HG03095 (cell line): ENCODE measurements at regions not wholly inside any gene's neighbourhood (a gene's known extent, or its start where the extent isn't known, plus 50 kb on each side); places are given as distances from the start of the nearest gene placed in this dataset.
"Not testable (repeated sequence)": the region's sequence is repeated elsewhere in the genome, so short reads cannot be mapped to it uniquely, and the experiment has no call there.

ENCODE experiments used
- ATAC-seq: cut with Tn5 transposase; IDR thresholded peaks from one replicate; pipeline ENCODE4 v1.9.1; 2021; ENCODE audit warnings: moderate library complexity; ENCODE audit not compliant: unreplicated experiment

- no peak for ATAC-seq
These were observed 466.9 kb downstream of the CD83 start for GRCh38 chr6:14584450-14584849.

GRCh38 chr6:14585689-14586088 is 468.1 kb downstream of the CD83 start:
- no peak for ATAC-seq

DNA sequence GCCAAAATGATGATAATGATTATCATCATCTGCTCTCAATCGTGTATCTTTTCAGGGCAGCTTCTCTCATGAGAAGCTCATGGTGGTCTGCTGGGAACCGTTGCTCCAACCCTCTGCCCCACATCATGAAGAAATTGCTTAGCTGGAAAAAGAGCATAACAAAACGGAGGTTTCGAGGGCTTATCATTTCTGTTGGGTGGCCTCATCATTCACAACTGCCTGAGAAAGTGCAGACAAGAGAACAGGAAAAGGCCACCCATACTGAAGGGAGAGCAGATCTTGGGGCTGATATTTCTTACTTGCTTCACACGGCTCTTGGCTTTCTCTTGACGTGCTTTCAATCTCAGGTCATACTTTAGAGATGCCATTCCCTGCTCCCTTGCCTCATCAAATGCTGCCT is 471.6 kb downstream of the CD83 start:
- no peak for ATAC-seq

GRCh38 chr6:14590586-14590985 is 473.0 kb downstream of the CD83 start:
- no peak for ATAC-seq

- ATAC-seq, result no peak
These were observed 474.4 kb downstream of the CD83 start for GRCh38 chr6:14591998-14592397.

DNA sequence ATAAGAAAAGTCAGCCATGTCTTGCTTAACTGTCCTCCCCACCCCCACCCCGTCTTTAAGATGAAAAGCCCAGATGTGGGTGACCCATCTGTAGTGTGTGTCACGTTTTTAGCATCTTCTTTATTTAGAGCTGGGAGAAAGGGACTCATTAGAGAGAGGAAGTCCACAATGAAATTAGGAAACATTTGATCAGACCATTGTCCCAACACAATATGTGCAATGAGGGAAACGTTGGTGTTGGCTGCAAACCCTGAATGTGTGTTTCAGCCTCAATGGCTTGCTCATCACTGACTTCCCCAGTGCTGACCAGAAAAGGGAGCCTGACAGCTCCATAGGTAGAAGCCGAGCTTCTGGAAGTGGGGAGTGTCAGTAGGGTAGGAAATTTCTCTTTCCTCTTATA is 475.7 kb downstream of the CD83 start:
- ATAC-seq, result no peak

DNA sequence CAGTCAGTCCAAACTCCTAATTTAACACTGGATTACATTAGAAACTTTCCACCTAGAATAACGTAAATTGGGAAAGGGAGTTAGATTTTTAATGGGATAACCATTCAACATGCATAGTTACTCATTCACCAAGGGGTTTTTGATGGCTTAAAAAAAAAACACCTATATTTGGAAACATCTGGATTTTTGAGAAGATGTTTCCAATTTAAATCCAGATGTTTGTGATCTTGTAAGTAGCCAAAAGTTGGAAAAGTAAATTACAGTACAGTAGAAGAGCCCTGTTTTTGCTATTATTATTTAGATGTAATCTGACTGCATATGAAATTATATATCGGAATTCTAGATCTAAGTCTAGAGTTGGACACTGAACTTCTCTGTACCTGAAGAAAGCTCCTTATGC is 478.2 kb downstream of the CD83 start:
- no peak for ATAC-seq

GRCh38 chr6:14596410-14596809 is 478.8 kb downstream of the CD83 start:
- ATAC-seq, result no peak

- ATAC-seq, result no peak
These were observed 479.5 kb downstream of the CD83 start for GRCh38 chr6:14597090-14597489.

- ATAC-seq, result no peak
These were observed 480.7 kb downstream of the CD83 start for GRCh38 chr6:14598017-14598864.

GRCh38 chr6:14600306-14600705 is 482.7 kb downstream of the CD83 start:
- ATAC-seq, result not testable (repeated sequence)

DNA sequence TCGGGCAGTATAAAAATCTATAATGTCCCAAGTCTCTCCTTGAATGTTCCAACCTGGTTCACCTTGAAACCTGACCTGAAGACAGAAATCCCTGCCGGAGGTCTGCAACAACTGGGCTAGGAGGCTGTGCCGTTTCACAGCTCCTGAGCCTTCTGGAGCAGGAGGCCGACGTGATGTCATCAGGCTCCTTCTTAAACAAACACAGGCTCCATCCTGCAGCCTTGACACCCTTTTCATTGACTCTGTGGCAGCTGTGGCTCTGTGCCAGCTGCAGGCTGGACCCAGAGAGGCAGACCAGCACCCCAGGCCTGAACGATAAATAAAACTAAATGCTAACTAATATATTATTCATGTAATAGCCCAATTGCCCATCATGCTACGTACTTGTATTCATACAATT is 483.9 kb downstream of the CD83 start:
- no peak for ATAC-seq

DNA sequence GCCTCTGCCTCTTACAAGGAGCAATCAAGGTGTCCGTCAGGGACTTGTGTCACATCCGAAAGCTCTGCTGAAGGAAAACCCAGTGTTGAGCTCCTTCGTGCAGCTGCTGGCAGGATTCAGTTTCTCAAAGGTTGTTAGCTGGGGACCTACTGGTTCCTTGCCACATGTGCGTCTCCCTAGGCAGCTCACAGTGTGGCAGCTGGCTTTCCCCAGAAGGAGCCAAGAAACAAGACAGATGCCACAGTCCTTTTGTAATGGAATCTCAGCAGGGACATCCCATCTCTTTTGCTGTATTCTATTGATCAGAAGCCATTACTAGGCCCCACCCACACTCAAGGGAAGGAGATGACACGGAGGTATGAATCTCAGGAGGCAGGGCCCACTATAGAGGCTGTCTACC is 488.8 kb downstream of the CD83 start:
- no peak for ATAC-seq

- no peak for ATAC-seq
These were observed 492.6 kb downstream of the CD83 start for GRCh38 chr6:14610141-14610540.

GRCh38 chr6:14612016-14612980 is 494.7 kb downstream of the CD83 start:
- ATAC-seq, result no peak

DNA sequence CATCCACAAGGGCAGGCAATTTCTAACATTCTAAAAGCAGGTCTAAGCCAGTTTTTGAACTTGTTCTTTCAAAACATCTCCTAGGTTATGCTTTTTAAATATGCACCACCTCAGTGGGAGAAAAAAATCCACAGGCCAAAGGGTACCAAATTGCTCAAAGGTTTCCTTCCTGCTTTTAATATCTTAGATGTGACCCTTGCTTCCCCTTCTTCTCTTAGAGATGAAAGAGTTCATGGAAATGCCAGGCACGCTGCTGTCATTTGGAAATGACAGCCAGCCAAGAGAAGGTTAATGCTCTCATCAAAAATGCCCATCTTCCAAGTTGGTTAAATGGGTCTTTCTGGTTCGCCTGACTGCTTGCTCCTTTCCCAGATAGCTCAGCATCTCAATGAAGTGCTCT is 497.1 kb downstream of the CD83 start:
- no peak for ATAC-seq

DNA sequence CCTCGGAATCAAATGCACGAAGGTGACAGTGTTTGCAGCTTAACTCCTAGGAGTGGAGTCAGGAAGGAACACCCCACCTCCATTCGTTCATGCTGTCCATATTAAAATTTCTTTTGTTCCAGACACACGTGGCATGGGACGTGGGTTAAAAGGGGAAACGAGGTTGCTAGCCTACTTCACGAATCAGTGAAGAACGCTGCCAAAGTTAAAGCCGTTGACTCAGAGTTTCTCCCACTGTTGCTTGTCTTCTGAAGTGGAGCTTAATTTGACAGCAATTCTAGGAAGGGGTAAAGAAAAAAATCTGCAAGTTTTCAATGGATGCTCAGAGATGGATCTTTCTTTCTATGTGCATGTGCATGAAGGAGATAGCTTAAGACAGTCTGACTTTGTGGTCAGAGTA is 499.1 kb downstream of the CD83 start:
- no peak for ATAC-seq

DNA sequence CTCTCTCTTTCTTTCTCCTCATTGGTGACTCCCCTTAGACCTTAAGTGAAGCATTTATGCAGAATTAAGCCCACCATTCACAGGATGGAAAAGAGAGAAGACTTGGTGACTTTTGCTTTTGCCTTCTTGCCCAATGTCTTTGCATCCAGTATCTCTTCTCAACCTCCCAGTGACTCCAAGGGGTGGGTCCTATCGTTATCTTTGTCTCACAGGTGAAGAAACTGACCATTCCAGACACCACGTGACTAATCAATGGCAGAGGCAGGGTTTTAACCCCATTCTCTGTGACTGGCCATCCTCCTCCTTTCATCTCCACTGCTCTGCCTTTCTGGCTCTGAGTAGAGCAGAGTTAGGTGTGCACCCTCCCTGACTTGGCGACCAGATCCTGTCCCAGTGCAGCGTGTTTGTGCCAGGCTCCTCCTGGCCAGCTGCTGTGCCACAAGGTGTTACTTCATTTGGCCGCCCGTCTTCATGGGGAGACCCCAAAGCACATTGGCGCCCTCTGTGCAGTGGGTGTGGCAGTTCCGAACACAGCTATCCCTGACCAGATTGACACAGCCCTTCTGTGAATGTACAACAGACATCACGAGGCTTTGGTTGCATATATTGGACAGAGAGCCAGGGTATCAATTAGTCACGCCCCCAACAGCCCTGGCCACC is 501.3 kb downstream of the CD83 start:
- ATAC-seq, result no peak

GRCh38 chr6:14619419-14619781 is 501.8 kb downstream of the CD83 start:
- no peak for ATAC-seq

DNA sequence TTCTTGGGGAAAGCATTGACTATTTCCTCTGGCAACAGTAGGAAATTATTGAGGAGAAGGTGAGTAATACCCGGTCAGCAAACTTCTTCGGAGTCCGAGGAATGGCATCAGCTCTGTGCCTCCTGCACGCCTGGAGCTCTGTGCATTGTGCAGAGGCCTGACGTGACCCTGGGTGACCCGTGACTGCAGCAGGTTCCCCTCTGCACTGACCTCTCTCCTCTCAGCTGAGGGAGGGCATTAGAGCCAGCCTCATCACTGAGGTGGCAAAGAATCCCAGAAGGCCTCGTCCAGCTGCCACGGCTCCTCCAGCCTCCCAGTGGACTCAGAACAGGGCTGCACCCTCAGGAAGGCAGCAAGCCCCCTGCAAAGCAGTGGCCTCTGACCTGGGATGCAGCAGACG is 502.9 kb downstream of the CD83 start:
- ATAC-seq, result no peak

GRCh38 chr6:14621518-14621917 is 503.9 kb downstream of the CD83 start:
- ATAC-seq, result no peak
